Mucosa of descending colon (tissue), 3 donors: ENCODE measurements at regions not wholly inside any gene's neighbourhood (a gene's known extent, or its start where the extent isn't known, plus 50 kb on each side); places are given as distances from the start of the nearest gene placed in this dataset.
"Not testable (repeated sequence)": the region's sequence is repeated elsewhere in the genome, so short reads cannot be mapped to it uniquely, and the experiment has no call there.

Experiments
- ATAC-seq: fragments of 200-7000 bp; cut with Tn5 transposase; one replicate; pipeline ENCODE4 v1.9.1; 2020; ENCODE audit warnings: mild to moderate bottlenecking, moderate library complexity
- DNase-seq, 3 donors: peaks; one replicate each; pipeline ENCODE4 v3.0.0-alpha.2; 2020
- H3K36me3 ChIP-seq: fragments of 200-600 bp; one replicate; pipeline ENCODE4 v1.8.0; 2021; ENCODE audit warnings: low read depth, mild to moderate bottlenecking
- H3K4me1 ChIP-seq: fragments of 200-600 bp; one replicate; pipeline ENCODE4 v1.8.0; 2021; ENCODE audit warnings: low read depth, mild to moderate bottlenecking
- H3K4me3 ChIP-seq: fragments of 200-600 bp; one replicate; pipeline ENCODE4 v1.8.0; 2021; ENCODE audit warnings: mild to moderate bottlenecking
- H3K9me3 ChIP-seq: fragments of 200-600 bp; one replicate; pipeline ENCODE4 v1.8.0; 2021; ENCODE audit warnings: mild to moderate bottlenecking
- CTCF ChIP-seq: fragments of 200-600 bp; IDR thresholded peaks from one replicate; pipeline ENCODE4 v1.8.0; 2022; ENCODE audit warnings: antibody characterized with exemption, mild to moderate bottlenecking
- intact Hi-C, 2 donors: fragments of 100-400 bp; cut with DNase I in 1 of 2; cut with micrococcal nuclease in 1 of 2; formaldehyde crosslinking; loops; one replicate each; pipeline versions ENCODE4 v1.11.0 to v1.11.1; 2022; cut with DNase I, micrococcal nuclease
- donor health status: DM: no; HTN: no; CAD: no; lungs with moderate emphysema.
- donor health status: DM: no; HTN: no; CAD: no.
- donor health status: DM: no; HTN: yes; CAD: no.

GRCh38 chr1:194755241-194755994, 1569.0 kb upstream of the B3GALT2 start:
- no peak for TF ChIP-seq CTCF
- Histone ChIP-seq H3K36me3 (no peaks in the 10 kb centered on the region), H3K4me1 (no peaks in the 10 kb centered on the region), H3K9me3 (no peaks in the 10 kb centered on the region), H3K4me3 (no peak overlapping the region)
- no peak for ATAC-seq
- DNase-seq: no peak
- intact Hi-C loops: no loop called here

GRCh38 chr1:194738843-194739242, 1552.4 kb upstream of the B3GALT2 start:
- H3K4me3 ChIP-seq, H3K9me3 ChIP-seq, intact Hi-C loops, ATAC-seq, H3K36me3 ChIP-seq, DNase-seq, H3K4me1 ChIP-seq: not testable (repeated sequence)

GRCh38 chr1:194734970-194735369, 1548.6 kb upstream of the B3GALT2 start:
- Histone ChIP-seq H3K9me3 (no peaks in the 10 kb centered on the region), H3K4me3 (no peak overlapping the region), H3K36me3 (no peaks in the 10 kb centered on the region), H3K4me1 (no peaks in the 10 kb centered on the region)
- ATAC-seq (no peak), DNase-seq (no peak)
- intact Hi-C loops: no loop called here
- TF ChIP-seq CTCF: no peak

GRCh38 chr1:194731025-194731424, 1544.6 kb upstream of the B3GALT2 start:
- no peak for ATAC-seq
- H3K36me3 ChIP-seq: no peaks in the 10 kb centered on the region
- TF ChIP-seq CTCF: no peak
- no peaks in the 10 kb centered on the region for H3K9me3 ChIP-seq
- no peak overlapping the region for H3K4me3 ChIP-seq
- DNase-seq: no peak
- no peaks in the 10 kb centered on the region for H3K4me1 ChIP-seq
- intact Hi-C loops: no loop called here

GRCh38 chr1:194730304-194730703, 1543.9 kb upstream of the B3GALT2 start:
- H3K4me1 ChIP-seq: no peaks in the 10 kb centered on the region
- intact Hi-C loops: no loop called here
- no peaks in the 10 kb centered on the region for H3K36me3 ChIP-seq
- no peak for TF ChIP-seq CTCF
- H3K4me3 ChIP-seq: no peak overlapping the region
- no peak for ATAC-seq
- no peak for DNase-seq
- H3K9me3 ChIP-seq: no peaks in the 10 kb centered on the region

GRCh38 chr1:194723067-194723466, 1536.7 kb upstream of the B3GALT2 start:
- Histone ChIP-seq H3K9me3 (no peaks in the 10 kb centered on the region), H3K36me3 (no peaks in the 10 kb centered on the region), H3K4me1 (no peaks in the 10 kb centered on the region), H3K4me3 (no peak overlapping the region)
- intact Hi-C loops: no loop called here
- no peak for TF ChIP-seq CTCF
- no peak for DNase-seq
- ATAC-seq: no peak
